ENCODE measurements at regions not wholly inside any gene's neighbourhood (a gene's known extent, or its start where the extent isn't known, plus 50 kb on each side); places are given as distances from the start of the nearest gene placed in this dataset.
A peak's percentile ranks its signal among the peaks of the same experiment; 100 is the strongest.

- peak; percentile 78 to 83 for DNase-seq (ENCODE audit: low read depth in 2 of 2)
These were observed 589.7 kb downstream of the SPRY1 start for GRCh38 chr4:123986268-123986798.

GRCh38 chr4:123987408-123987807, 590.8 kb downstream of the SPRY1 start:
- no peak for DNase-seq (ENCODE audit: low read depth in 2 of 2)

- no peak for DNase-seq (ENCODE audit: low read depth in 2 of 2)
These were observed 593.8 kb downstream of the SPRY1 start for GRCh38 chr4:123990310-123990870.

GRCh38 chr4:123994917-123995316, 598.3 kb downstream of the SPRY1 start:
- DNase-seq (ENCODE audit: low read depth in 2 of 2) = no peak

- peak in 1 of 2 experiments; percentile 32 for DNase-seq (ENCODE audit: low read depth in 2 of 2)
These were observed 599.3 kb downstream of the SPRY1 start for GRCh38 chr4:123995936-123996335.

GRCh38 chr4:123996718-123997510, 600.3 kb downstream of the SPRY1 start:
- DNase-seq (ENCODE audit: low read depth in 2 of 2) = no peak

GRCh38 chr4:123997776-123998449, 601.3 kb downstream of the SPRY1 start:
- DNase-seq (ENCODE audit: low read depth in 2 of 2) = no peak

- DNase-seq (ENCODE audit: low read depth in 2 of 2) = no peak
These were observed 603.6 kb downstream of the SPRY1 start for GRCh38 chr4:124000233-124000632.

GRCh38 chr4:124015766-124016165, 619.2 kb downstream of the SPRY1 start:
- DNase-seq (ENCODE audit: low read depth in 2 of 2) = no peak

GRCh38 chr4:124017185-124017785, 620.7 kb downstream of the SPRY1 start:
- DNase-seq (ENCODE audit: low read depth in 2 of 2) = no peak

GRCh38 chr4:124018383-124019317, 622.1 kb downstream of the SPRY1 start:
- peak; percentile 61 to 71 for DNase-seq (ENCODE audit: low read depth in 2 of 2)

- no peak for DNase-seq (ENCODE audit: low read depth in 2 of 2)
These were observed 623.4 kb downstream of the SPRY1 start for GRCh38 chr4:124019749-124020549.

GRCh38 chr4:124025000-124025399, 628.4 kb downstream of the SPRY1 start:
- no peak for DNase-seq (ENCODE audit: low read depth in 2 of 2)

- DNase-seq (ENCODE audit: low read depth in 2 of 2) = no peak
These were observed 628.8 kb downstream of the SPRY1 start for GRCh38 chr4:124025428-124025827.

- DNase-seq (ENCODE audit: low read depth in 2 of 2) = no peak
These were observed 631.6 kb downstream of the SPRY1 start for GRCh38 chr4:124028182-124028581.

- DNase-seq (ENCODE audit: low read depth in 2 of 2) = no peak
These were observed 633.6 kb downstream of the SPRY1 start for GRCh38 chr4:124030147-124030546.

- no peak for DNase-seq (ENCODE audit: low read depth in 2 of 2)
These were observed 635.4 kb downstream of the SPRY1 start for GRCh38 chr4:124032035-124032434.

- no peak for DNase-seq (ENCODE audit: low read depth in 2 of 2)
These were observed 638.9 kb downstream of the SPRY1 start for GRCh38 chr4:124035364-124036041.

- no peak for DNase-seq (ENCODE audit: low read depth in 2 of 2)
These were observed 640.6 kb downstream of the SPRY1 start for GRCh38 chr4:124037236-124037635.

- no peak for DNase-seq (ENCODE audit: low read depth in 2 of 2)
These were observed 647.7 kb downstream of the SPRY1 start for GRCh38 chr4:124044330-124044729.
